ENCODE measurements at regions not wholly inside any gene's neighbourhood (a gene's known extent, or its start where the extent isn't known, plus 50 kb on each side); places are given as distances from the start of the nearest gene placed in this dataset.

DNA sequence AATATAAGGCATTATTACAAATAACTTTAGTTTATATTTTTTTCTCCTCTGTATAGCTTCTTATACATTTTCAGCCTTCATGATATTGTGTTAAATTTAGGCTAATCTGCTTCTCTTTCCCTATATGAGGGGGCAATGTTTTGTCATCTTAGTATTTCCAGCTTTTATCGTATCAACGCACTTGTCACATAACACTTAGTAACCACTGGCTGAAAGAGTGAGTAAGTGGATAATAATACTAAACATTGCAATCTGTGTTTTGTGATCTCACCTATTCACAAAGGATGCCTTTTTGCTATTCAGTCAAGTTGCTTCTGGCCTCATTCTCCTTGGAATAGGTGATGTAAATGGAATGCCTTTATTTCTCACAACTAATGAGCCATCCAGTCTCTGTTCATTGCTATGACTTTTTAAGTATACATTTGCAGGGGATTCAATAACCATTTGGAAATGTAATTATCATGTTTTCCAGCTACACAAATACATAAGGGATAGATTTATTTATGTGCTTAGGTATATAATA is 260.9 kb downstream of the BMP4 start:
- TF ChIP-seq, protein P1, sequence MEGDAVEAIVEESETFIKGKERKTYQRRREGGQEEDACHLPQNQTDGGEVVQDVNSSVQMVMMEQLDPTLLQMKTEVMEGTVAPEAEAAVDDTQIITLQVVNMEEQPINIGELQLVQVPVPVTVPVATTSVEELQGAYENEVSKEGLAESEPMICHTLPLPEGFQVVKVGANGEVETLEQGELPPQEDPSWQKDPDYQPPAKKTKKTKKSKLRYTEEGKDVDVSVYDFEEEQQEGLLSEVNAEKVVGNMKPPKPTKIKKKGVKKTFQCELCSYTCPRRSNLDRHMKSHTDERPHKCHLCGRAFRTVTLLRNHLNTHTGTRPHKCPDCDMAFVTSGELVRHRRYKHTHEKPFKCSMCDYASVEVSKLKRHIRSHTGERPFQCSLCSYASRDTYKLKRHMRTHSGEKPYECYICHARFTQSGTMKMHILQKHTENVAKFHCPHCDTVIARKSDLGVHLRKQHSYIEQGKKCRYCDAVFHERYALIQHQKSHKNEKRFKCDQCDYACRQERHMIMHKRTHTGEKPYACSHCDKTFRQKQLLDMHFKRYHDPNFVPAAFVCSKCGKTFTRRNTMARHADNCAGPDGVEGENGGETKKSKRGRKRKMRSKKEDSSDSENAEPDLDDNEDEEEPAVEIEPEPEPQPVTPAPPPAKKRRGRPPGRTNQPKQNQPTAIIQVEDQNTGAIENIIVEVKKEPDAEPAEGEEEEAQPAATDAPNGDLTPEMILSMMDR (IDR thresholded peaks at IDR 0.05; ENCODE audit: borderline replicate concordance, extremely low read depth, low read length, poor library complexity, severe bottlenecking) = no peak
- TF ChIP-seq EZH2 (IDR thresholded peaks at IDR 0.05; ENCODE audit: borderline replicate concordance, low read depth, low read length, severe bottlenecking) = no peak

Data from DND-41 (cell line).